ENCODE measurements at regions not wholly inside any gene's neighbourhood (a gene's known extent, or its start where the extent isn't known, plus 50 kb on each side); places are given as distances from the start of the nearest gene placed in this dataset.

GRCh38 chr10:78750418-78750817, 318.3 kb upstream of the ZMIZ1 start:
- TF ChIP-seq CTCF (conservative IDR thresholded peaks at IDR 0.05; ENCODE audit: low read depth, low read length), result no peak
- TF ChIP-seq EZH2phosphoT487 (IDR thresholded peaks at IDR 0.05; ENCODE audit: borderline replicate concordance, low read length), result no peak
- no peak for TF ChIP-seq EZH2 (IDR thresholded peaks at IDR 0.05; ENCODE audit: low read length, unreplicated experiment)

All from PC-3 (cell line).